ENCODE measurements at regions not wholly inside any gene's neighbourhood (a gene's known extent, or its start where the extent isn't known, plus 50 kb on each side); places are given as distances from the start of the nearest gene placed in this dataset.

DNA sequence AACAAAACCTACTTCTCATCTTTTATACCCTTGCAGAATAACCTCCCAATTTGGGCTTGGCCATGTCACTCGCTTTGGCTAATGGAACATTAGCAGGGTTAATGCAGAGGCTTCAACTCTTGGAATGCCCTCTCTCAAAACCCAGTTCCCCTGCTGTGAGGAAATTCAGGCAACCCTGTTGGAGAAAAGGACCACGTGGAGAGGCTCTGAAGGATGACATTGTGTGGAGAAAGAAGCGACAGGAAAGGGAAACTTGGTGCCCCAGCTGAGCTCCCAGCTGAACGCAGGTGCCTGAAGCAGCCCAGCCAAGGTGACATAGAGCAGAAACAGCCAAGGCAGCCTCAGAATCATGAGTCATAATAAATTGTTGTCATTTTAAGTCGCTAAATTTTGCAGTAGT, 214.2 kb upstream of the GHITM start:
- TF ChIP-seq CTCF (IDR thresholded peaks at IDR 0.05) = no peak
- Mint-ChIP-seq H3K36me3 (ENCODE audit: low read depth) (no peaks in the 10 kb centered on the region), H3K4me3 (no peak overlapping the region), H3K4me1 (ENCODE audit: low read depth) (no peaks in the 10 kb centered on the region), H3K27me3 (ENCODE audit: insufficient read depth) (no peaks in the 10 kb centered on the region; the same call in 1 of the 2 replicates), H3K9me3 (peaks cover 22% of the 10 kb centered on the region), H3K27ac (no peak overlapping the region)
- DNase-seq = no peak

GRCh38 chr10:83926606-83927005, 212.7 kb upstream of the GHITM start:
- no peak for DNase-seq
- Mint-ChIP-seq H3K27ac (no peak overlapping the region), H3K4me3 (no peak overlapping the region), H3K4me1 (ENCODE audit: low read depth) (no peaks in the 10 kb centered on the region), H3K36me3 (ENCODE audit: low read depth) (no peaks in the 10 kb centered on the region), H3K27me3 (ENCODE audit: insufficient read depth) (no peaks in the 10 kb centered on the region; the same call in 1 of the 2 replicates), H3K9me3 (peaks cover 24% of the 10 kb centered on the region)
- no peak for TF ChIP-seq CTCF (IDR thresholded peaks at IDR 0.05)

GRCh38 chr10:83927166-83927565, 212.1 kb upstream of the GHITM start:
- no peaks in the 10 kb centered on the region for H3K4me1 Mint-ChIP-seq (ENCODE audit: low read depth)
- DNase-seq = no peak
- H3K27ac Mint-ChIP-seq = no peak overlapping the region
- H3K36me3 Mint-ChIP-seq (ENCODE audit: low read depth) = no peaks in the 10 kb centered on the region
- peaks cover 24% of the 10 kb centered on the region for H3K9me3 Mint-ChIP-seq
- TF ChIP-seq CTCF (IDR thresholded peaks at IDR 0.05) = no peak
- H3K27me3 Mint-ChIP-seq (ENCODE audit: insufficient read depth) = no peaks in the 10 kb centered on the region; the same call in 1 of the 2 replicates
- H3K4me3 Mint-ChIP-seq = no peak overlapping the region

DNA sequence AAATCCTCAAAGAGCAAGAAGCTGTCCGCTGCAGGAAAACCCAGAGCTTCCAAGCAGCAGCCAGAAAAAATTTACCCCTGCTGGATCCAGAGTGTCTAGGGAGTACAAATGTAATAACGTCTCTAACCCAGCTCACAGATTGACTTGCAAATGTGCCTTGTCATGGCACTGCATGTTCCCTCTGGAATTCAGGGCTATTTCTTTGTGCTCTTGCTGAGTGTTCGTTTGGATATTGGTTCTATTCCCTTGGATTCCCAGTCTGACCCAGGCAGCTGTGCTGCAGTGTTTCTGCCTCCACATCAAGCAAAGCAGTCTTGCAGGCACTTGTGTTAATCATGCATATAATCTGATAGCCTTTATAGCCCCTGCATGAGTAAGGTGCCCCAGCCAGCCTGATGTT, 209.9 kb upstream of the GHITM start:
- H3K4me3 Mint-ChIP-seq = no peak overlapping the region
- no peak for TF ChIP-seq CTCF (IDR thresholded peaks at IDR 0.05)
- H3K27ac Mint-ChIP-seq = no peak overlapping the region
- H3K9me3 Mint-ChIP-seq = peaks cover 28% of the 10 kb centered on the region
- no peaks in the 10 kb centered on the region for H3K4me1 Mint-ChIP-seq (ENCODE audit: low read depth)
- DNase-seq = no peak
- H3K27me3 Mint-ChIP-seq (ENCODE audit: insufficient read depth) = no peaks in the 10 kb centered on the region
- no peaks in the 10 kb centered on the region for H3K36me3 Mint-ChIP-seq (ENCODE audit: low read depth)

DNA sequence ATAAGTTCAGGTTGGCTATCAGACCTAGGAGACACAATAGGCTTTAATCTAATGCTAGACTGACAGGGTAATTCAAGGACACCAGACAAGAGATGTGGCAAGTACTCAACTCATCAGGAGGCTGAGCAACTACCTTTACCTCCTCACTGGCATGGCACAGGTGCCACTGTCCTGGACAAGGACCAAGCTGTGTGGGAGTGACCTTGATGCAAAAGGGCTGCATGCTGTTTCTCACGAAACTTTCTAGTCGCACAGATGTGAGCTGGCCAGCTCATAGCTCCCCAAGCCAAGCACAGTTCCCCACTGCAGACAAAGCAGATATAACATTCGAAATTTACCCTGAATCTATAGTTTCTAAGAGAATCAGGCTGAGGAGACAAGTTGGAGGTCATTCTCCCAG, 207.6 kb upstream of the GHITM start:
- H3K27me3 Mint-ChIP-seq (ENCODE audit: insufficient read depth) = no peaks in the 10 kb centered on the region
- TF ChIP-seq CTCF (IDR thresholded peaks at IDR 0.05) = no peak

GRCh38 chr10:83932245-83932644, 207.1 kb upstream of the GHITM start:
- TF ChIP-seq CTCF (IDR thresholded peaks at IDR 0.05) = no peak

More for the DNA sequence above, 207.6 kb upstream of the GHITM start:
- no peaks in the 10 kb centered on the region for H3K36me3 Mint-ChIP-seq (ENCODE audit: low read depth)
- H3K27ac Mint-ChIP-seq = no peak overlapping the region
- H3K9me3 Mint-ChIP-seq = peaks cover 40% of the 10 kb centered on the region
- H3K4me3 Mint-ChIP-seq = no peak overlapping the region
- no peaks in the 10 kb centered on the region for H3K4me1 Mint-ChIP-seq (ENCODE audit: low read depth)
- no peak for DNase-seq

More at GRCh38 chr10:83932245-83932644, 207.1 kb upstream of the GHITM start:
- Mint-ChIP-seq H3K9me3 (peaks cover 38% of the 10 kb centered on the region), H3K36me3 (ENCODE audit: low read depth) (no peaks in the 10 kb centered on the region), H3K4me1 (ENCODE audit: low read depth) (no peaks in the 10 kb centered on the region), H3K4me3 (no peak overlapping the region), H3K27me3 (ENCODE audit: insufficient read depth) (no peaks in the 10 kb centered on the region), H3K27ac (no peak overlapping the region)
- no peak for DNase-seq
